GM19438 (cell line): ENCODE measurements at regions not wholly inside any gene's neighbourhood (a gene's known extent, or its start where the extent isn't known, plus 50 kb on each side); places are given as distances from the start of the nearest gene placed in this dataset.
"Not testable (repeated sequence)": the region's sequence is repeated elsewhere in the genome, so short reads cannot be mapped to it uniquely, and the experiment has no call there.

ENCODE experiments used
- ATAC-seq: cut with Tn5 transposase; IDR thresholded peaks from one replicate; pipeline ENCODE4 v1.9.1; 2021; ENCODE audit warnings: low read depth; ENCODE audit not compliant: unreplicated experiment

DNA sequence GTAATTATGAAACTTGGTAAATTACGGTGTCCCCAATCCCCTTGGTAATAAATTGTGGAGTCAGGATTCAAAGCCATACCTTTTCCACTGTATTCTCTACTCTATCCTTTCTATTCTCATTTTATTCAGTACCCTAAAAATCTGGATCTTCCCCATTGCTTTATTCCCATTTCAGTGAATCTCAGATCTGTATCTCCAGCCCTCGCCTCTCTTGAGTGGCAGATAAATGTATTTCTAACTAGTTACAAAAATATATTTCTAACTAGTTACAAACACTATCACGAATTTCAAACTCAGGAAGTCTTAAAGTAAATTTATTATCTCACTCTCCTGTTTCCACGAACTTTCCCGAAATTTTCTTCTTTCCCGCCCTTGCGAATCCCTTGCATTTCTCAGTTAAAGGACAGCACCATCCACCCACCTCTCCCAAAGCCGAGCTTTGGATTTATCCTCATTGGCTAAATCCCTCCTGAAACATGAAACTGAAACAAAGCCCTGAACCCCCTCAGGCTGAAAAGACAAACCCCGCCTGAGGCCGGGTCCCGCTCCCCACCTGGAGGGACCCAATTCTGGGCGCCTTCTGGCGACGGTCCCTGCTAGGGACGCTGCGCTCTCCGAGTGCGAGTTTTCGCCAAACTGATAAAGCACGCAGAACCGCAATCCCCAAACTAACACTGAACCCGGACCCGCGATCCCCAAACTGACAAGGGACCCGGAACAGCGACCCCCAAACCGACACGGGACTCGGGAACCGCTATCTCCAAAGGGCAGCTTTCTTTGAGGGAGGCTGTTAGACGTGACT lies 164.3 kb upstream of the PABPC3 start:
- no peak for ATAC-seq

DNA sequence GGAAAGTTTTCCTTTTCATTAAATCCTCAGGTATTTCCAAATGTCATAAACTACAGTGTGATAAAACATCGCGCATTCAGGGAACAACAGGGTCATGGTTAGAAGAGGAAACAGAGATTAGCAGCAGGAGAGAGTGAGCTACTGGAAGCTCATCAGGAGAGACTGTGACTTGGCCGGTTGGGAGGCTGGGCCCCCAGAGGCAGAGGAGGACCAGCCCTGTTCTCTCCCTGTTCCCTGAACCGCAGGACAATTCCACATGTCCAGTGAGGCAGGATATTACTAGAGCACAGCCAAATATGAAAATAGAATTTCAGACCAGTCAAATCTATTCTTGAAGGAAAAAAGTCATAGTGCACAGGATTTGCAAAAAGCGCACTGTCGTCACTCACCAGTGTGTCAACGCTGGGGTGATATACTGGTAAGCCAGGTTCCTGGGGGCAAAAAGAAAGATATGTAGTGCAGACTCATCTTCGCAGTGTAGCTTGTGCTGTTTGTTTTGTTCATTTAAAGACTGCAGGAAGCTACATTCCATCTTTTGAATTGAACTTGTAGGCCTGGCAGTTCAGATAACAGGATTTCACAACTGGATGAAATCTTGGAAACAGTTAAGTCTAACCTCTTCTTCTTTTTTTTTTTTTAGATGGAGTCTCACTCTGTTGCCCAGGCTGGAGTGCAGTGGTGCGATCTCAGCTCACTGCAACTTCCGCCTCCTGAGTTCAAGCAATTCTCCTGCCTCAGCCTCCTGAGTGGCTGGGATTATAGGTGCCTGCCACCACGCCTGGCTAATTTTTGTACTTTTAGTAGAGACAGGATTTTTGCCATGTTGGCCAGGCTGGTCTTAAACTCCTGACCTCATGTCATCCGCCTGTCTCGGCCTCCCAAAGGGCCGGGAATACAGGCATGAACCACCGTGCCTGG lies 162.6 kb upstream of the PABPC3 start:
- not testable (repeated sequence) for ATAC-seq

DNA sequence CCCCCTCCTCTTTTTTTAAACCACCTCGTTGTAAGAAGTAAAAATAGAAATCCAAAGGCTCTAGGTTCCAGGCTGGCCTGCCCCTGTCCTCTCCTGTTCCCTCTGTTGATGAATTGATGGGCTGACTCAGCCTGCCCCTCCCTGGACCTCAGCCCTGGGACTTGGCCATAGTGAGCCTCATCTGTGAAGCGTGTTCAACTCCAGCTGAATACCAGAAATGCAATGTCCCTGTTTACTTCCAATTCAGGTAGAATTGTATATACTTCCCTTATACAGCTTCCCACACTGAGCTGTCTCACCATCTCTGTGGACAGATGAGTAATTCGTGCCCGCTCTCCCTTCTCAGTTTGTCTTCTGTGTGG lies 161.9 kb upstream of the PABPC3 start:
- ATAC-seq, result not testable (repeated sequence)

DNA sequence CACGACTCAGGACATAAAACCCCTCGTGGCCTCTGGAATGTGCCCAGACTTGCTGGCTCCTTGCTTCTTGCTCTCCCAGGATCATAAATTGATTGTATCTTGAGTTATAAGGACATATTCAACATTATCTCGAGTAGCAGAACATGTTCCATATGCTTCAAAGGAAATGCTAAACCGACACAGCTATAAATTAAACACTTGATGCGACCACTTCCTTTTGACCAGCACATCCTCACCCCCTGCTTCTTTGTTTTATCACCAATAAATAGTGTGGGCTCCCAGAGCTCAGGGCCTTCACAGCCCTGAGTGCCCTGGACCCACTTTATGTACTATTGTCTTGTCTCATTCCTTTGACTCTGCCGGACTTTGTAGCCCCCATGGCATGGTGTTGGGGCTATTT lies 157.0 kb upstream of the PABPC3 start:
- no peak for ATAC-seq

- not testable (repeated sequence) for ATAC-seq
Observed at GRCh38 chr13:24941023-24941713, 154.8 kb upstream of the PABPC3 start.

DNA sequence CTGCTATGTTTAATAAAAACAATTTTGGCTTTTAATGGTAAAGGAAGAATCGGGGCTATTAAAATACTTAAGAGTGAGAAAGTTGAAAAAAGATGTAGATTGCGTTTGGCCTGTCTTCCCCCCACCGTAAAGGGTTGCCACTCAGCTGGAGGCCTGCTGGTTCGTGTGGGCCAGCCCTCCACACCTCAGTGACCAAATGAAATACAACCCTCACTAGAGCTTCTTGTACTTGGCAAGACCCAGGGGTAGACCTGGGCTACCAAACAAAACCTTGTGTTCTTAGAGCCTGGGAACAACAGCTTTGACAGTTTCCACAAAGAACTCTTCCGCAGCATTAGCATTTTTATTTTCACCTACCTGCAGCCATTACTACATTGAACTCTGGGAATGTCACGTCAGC lies 152.8 kb upstream of the PABPC3 start:
- ATAC-seq, result no peak

- not testable (repeated sequence) for ATAC-seq
Observed at GRCh38 chr13:24944073-24944472, 151.9 kb upstream of the PABPC3 start.

DNA sequence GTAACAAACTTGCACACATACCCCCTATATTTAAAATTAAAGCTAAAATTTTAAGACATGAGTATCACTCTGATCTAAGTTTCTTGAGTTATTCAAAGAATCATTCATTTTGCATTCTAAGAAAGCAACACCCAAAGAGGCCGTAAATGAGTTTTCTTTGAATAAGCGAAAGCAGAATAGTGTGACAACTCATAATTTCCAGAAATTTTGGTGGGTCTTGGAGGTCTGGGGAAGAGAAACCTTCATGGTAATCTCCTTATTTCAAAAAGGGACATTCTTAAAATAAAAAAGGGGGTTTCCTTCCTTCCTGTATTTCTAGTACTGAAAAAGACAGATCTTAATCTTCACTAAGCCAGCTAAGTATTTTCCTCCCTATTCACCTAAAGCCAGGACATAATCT lies 147.0 kb upstream of the PABPC3 start:
- ATAC-seq, result not testable (repeated sequence)

DNA sequence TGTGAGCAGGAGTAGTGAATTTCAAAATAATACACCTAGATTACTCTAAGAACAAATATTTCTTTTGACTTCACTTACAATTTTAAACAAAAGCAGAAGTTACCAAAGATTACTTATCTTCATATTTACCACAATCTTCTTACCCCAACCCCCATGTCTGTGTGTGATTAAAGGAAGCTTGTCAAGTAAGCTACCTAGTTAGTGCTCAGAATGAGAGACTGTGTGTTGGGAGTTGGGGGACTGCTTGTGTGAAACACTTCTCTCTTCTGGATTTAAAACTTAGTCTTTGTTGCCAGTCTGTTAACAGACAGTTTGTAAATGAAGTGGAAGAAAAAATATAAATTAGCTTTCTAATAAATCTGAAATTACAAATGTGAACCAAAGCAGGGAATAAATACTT lies 145.3 kb upstream of the PABPC3 start:
- not testable (repeated sequence) for ATAC-seq

- ATAC-seq, result not testable (repeated sequence)
Observed at GRCh38 chr13:24967970-24968369, 128.0 kb upstream of the PABPC3 start.

GRCh38 chr13:24968416-24968815 lies 127.5 kb upstream of the PABPC3 start:
- ATAC-seq, result not testable (repeated sequence)

- not testable (repeated sequence) for ATAC-seq
Observed at GRCh38 chr13:24973102-24973501, 122.8 kb upstream of the PABPC3 start.

- ATAC-seq, result not testable (repeated sequence)
Observed at GRCh38 chr13:24981181-24981803, 114.6 kb upstream of the PABPC3 start.

DNA sequence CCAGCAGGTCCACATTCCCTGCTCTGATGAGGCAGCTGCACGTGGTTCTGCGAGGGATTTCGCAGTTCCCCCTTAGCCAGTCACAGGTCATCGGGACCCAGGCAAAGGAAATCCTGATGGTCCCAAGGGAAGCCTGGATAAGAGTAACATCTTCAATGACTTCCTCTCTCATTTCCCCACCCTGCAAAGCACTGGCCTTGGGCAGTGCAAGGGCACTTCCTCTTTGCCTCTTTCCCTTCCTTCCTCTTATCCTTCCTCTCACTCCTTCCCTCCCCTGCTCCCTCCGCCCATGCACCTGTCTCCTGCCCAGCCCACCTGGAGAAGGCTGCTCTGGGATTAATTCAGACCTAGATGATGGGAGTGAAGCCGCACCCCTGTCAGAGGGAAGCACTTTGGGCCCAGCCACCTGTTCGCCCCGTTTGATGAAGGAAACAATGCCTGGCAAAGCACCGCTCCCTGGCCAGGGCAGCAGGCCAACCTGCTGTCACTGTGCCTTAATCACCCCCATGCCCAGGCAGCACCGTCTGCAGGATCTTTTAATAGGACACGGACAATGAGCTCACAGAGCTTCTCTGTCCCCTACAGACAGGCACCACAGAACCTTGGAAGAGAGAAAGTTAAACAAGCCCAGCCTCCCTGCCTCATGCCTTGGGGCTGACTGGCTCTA lies 113.5 kb upstream of the PABPC3 start:
- ATAC-seq, result no peak

GRCh38 chr13:24983094-24983493 lies 112.8 kb upstream of the PABPC3 start:
- no peak for ATAC-seq

DNA sequence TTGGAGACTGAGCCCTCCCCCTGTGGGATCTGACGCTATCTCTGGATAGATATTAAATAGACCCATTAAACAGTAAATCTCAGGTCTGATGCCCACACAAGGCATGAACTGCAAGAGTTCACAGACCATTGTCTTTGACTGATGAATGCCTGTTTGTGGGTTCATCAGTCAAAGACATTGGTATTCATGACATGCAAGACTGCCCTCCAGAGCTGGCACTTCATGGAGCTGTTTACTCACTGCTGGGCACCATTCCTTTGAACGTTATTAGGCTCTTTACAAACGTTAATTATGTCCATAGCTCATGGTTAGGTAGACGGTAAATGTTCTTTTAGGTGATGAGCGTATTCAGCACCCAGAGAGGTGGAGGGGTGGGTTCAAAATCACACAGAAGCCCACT lies 111.8 kb upstream of the PABPC3 start:
- no peak for ATAC-seq

GRCh38 chr13:24985107-24985506 lies 110.8 kb upstream of the PABPC3 start:
- ATAC-seq, result no peak

- no peak for ATAC-seq
Observed at GRCh38 chr13:24985896-24986295, 110.0 kb upstream of the PABPC3 start.

- no peak for ATAC-seq
Observed at GRCh38 chr13:24986826-24987225, 109.1 kb upstream of the PABPC3 start.

DNA sequence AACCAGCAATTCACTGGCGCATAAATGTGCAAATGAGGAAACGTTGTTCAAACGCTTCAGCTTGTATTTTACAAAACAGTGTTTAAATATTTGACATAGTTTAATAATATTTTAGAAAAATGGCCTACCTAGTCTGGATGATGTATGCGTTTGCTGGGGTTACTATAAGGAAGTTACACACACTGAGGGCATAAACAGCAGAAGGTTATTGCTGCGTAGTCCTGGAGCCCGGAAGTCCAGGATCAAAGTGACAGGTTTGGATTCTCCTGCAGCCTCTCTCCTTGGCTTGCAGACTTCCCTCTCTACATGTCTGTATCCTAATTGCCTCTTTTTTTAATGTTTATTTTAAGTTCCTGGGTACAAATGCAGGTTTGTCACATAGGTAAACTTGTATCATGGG lies 106.0 kb upstream of the PABPC3 start:
- ATAC-seq, result not testable (repeated sequence)
